Memory B cell (primary cell): ENCODE measurements at regions not wholly inside any gene's neighbourhood (a gene's known extent, or its start where the extent isn't known, plus 50 kb on each side); places are given as distances from the start of the nearest gene placed in this dataset.

Experiments used
- ATAC-seq: fragments of 150-1000 bp; cut with Tn5 transposase; 2 replicates; pipeline ENCODE4 v1.10.0; 2021; ENCODE audit warnings: low read depth, mild to moderate bottlenecking, moderate library complexity
- DNase-seq, 2 donors: peaks; one replicate each; pipeline ENCODE4 v3.0.0; 2022; ENCODE audit warnings: low spot score in 2 of 2
- H3K27ac Mint-ChIP-seq: one replicate; pipeline ENCODE4 v1.8.0; 2022; ENCODE audit warnings: mild to moderate bottlenecking, moderate library complexity, mixed read lengths
- H3K27me3 Mint-ChIP-seq: one replicate; pipeline ENCODE4 v1.8.0; 2022; ENCODE audit warnings: mixed read lengths
- H3K36me3 Mint-ChIP-seq: one replicate; pipeline ENCODE4 v1.8.0; 2022; ENCODE audit warnings: mild to moderate bottlenecking, mixed read lengths
- H3K4me1 Mint-ChIP-seq: one replicate; pipeline ENCODE4 v1.8.0; 2022; ENCODE audit warnings: mixed read lengths
- H3K4me3 Mint-ChIP-seq: one replicate; pipeline ENCODE4 v1.8.0; 2022; ENCODE audit warnings: mild to moderate bottlenecking, moderate library complexity, mixed read lengths
- H3K9me3 Mint-ChIP-seq: one replicate; pipeline ENCODE4 v1.8.0; 2022; ENCODE audit warnings: mixed read lengths

DNA sequence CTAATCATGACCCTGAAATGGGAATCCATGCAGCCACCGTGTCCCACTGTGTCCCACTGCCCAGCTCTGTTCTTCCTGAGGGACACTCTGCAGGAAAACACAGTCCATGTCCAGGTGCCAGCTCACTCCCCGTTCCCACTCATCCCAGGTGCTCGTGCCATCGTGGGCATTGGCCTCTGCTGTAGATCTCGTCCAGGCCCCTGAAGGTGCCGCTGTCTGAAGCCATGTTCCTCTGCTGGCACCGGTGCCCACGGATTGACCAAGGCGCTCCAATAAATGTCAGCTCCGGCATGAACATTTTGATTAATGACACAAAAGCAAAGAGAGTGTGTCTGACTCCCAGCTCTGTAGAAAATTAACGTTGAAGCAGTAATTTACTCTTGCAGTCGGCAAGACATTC, 280.1 kb upstream of the SALL3 start:
- H3K9me3 Mint-ChIP-seq: peaks cover 12% of the 10 kb centered on the region
- no peak overlapping the region for H3K27ac Mint-ChIP-seq
- H3K4me1 Mint-ChIP-seq: peaks cover 2% of the 10 kb centered on the region
- peaks cover 9% of the 10 kb centered on the region for H3K27me3 Mint-ChIP-seq
- H3K36me3 Mint-ChIP-seq: peaks cover 2% of the 10 kb centered on the region
- ATAC-seq (no peak), DNase-seq (no peak)
- H3K4me3 Mint-ChIP-seq: no peak overlapping the region

GRCh38 chr18:78701771-78702396, 277.7 kb upstream of the SALL3 start:
- Mint-ChIP-seq H3K36me3 (peaks cover 2% of the 10 kb centered on the region), H3K4me1 (peaks cover 2% of the 10 kb centered on the region), H3K4me3 (no peak overlapping the region), H3K9me3 (peaks cover 12% of the 10 kb centered on the region), H3K27ac (no peak overlapping the region), H3K27me3 (peaks cover 9% of the 10 kb centered on the region)
- DNase-seq: no peak
- ATAC-seq: no peak

- Mint-ChIP-seq H3K4me3 (no peak overlapping the region), H3K36me3 (peaks cover 2% of the 10 kb centered on the region), H3K4me1 (peaks cover 2% of the 10 kb centered on the region), H3K27me3 (peaks cover 9% of the 10 kb centered on the region), H3K27ac (no peak overlapping the region), H3K9me3 (peaks cover 14% of the 10 kb centered on the region)
- DNase-seq (no peak), ATAC-seq (no peak)
Measured at GRCh38 chr18:78703291-78703690, 276.3 kb upstream of the SALL3 start.

GRCh38 chr18:78704971-78705461, 274.6 kb upstream of the SALL3 start:
- Mint-ChIP-seq H3K4me1 (peaks cover 2% of the 10 kb centered on the region), H3K36me3 (peaks cover 2% of the 10 kb centered on the region), H3K4me3 (no peak overlapping the region), H3K9me3 (peaks cover 19% of the 10 kb centered on the region), H3K27me3 (peaks cover 9% of the 10 kb centered on the region), H3K27ac (no peak overlapping the region)
- no peak for DNase-seq
- ATAC-seq: no peak

- no peak overlapping the region for H3K27ac Mint-ChIP-seq
- DNase-seq (no peak), ATAC-seq (no peak)
- peaks cover 14% of the 10 kb centered on the region for H3K9me3 Mint-ChIP-seq
- H3K4me3 Mint-ChIP-seq: no peak overlapping the region
- H3K27me3 Mint-ChIP-seq: no peaks in the 10 kb centered on the region
- H3K4me1 Mint-ChIP-seq: no peaks in the 10 kb centered on the region
- no peaks in the 10 kb centered on the region for H3K36me3 Mint-ChIP-seq
Measured at GRCh38 chr18:78709261-78709809, 270.3 kb upstream of the SALL3 start.

DNA sequence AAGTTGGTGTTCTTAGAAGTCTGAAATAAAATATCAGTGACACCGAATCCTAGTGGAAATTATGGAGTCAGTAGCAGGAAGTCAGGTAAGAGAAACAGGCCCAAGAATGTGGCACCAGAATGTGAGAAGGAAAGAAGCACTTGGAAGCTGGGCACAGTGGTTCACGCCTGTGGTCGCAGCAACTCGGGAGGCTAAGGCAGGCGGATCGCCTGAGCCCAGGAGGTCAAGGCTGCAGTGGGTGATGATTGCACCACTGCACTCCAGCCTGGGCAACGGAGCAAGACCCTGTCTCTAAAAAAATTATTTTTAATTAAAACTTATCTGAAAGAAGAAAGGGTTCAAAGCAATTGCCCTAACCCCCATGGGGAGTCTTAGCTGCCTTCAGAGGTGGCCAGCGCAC, 268.3 kb upstream of the SALL3 start:
- Mint-ChIP-seq H3K4me1 (no peaks in the 10 kb centered on the region), H3K27ac (no peak overlapping the region), H3K9me3 (peaks cover 14% of the 10 kb centered on the region), H3K27me3 (no peaks in the 10 kb centered on the region), H3K36me3 (no peaks in the 10 kb centered on the region), H3K4me3 (no peak overlapping the region)
- no peak for DNase-seq
- no peak for ATAC-seq

GRCh38 chr18:78711971-78712370, 267.6 kb upstream of the SALL3 start:
- Mint-ChIP-seq H3K36me3 (no peaks in the 10 kb centered on the region), H3K27me3 (no peaks in the 10 kb centered on the region), H3K27ac (no peak overlapping the region), H3K4me1 (no peaks in the 10 kb centered on the region), H3K4me3 (no peak overlapping the region), H3K9me3 (peaks cover 14% of the 10 kb centered on the region)
- DNase-seq (no peak), ATAC-seq (no peak)

DNA sequence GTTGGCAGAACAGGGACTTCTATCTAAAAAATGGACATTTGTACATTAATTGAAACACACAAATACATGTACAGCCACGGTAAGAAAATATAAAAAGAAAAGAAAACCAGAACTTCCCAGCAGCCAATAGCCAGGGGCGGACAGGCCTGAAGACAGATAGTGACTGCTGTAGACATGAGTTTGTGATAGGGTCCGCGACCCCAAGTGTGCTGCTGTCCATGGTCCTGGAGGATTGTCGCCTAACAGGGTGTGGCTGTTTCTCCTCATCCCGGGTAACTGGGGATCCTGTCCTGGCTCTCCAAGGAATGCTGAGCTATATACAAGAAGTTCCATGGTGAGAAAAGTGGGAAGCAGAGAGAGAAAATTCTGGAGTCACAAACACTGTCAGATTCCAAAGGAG, 266.5 kb upstream of the SALL3 start:
- DNase-seq (no peak), ATAC-seq (no peak)
- H3K9me3 Mint-ChIP-seq: peaks cover 11% of the 10 kb centered on the region
- H3K27me3 Mint-ChIP-seq: no peaks in the 10 kb centered on the region
- no peaks in the 10 kb centered on the region for H3K36me3 Mint-ChIP-seq
- no peaks in the 10 kb centered on the region for H3K4me1 Mint-ChIP-seq
- H3K27ac Mint-ChIP-seq: no peak overlapping the region
- no peak overlapping the region for H3K4me3 Mint-ChIP-seq

- Mint-ChIP-seq H3K4me3 (no peak overlapping the region), H3K9me3 (peaks cover 4% of the 10 kb centered on the region), H3K4me1 (no peaks in the 10 kb centered on the region), H3K27me3 (no peaks in the 10 kb centered on the region), H3K27ac (no peak overlapping the region), H3K36me3 (no peaks in the 10 kb centered on the region)
- no peak for DNase-seq
- ATAC-seq: no peak
Measured at GRCh38 chr18:78713726-78714125, 265.9 kb upstream of the SALL3 start.

DNA sequence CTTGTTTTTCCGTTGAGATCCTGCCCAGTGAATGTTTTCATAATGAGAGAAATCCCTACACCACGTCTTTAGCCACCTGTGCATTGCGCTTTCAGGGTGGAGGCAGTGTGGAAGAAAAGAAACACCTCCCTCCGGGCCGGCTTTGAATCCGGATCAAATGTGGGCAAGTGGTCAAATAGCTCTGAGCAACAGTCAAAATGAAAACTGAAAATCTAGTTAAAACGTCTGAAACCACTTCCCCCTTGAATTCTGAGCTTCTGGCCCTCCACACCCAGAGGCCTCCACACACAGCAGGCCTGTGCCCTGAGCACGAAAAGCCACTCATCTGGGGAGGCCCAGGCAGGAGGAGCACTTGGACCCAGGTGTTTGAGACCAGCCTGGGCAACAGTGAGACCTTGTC, 263.6 kb upstream of the SALL3 start:
- H3K4me3 Mint-ChIP-seq: no peak overlapping the region
- H3K9me3 Mint-ChIP-seq: peaks cover 2% of the 10 kb centered on the region
- H3K36me3 Mint-ChIP-seq: no peaks in the 10 kb centered on the region
- no peaks in the 10 kb centered on the region for H3K4me1 Mint-ChIP-seq
- H3K27ac Mint-ChIP-seq: no peak overlapping the region
- no peaks in the 10 kb centered on the region for H3K27me3 Mint-ChIP-seq
- ATAC-seq: no peak
- DNase-seq: no peak

DNA sequence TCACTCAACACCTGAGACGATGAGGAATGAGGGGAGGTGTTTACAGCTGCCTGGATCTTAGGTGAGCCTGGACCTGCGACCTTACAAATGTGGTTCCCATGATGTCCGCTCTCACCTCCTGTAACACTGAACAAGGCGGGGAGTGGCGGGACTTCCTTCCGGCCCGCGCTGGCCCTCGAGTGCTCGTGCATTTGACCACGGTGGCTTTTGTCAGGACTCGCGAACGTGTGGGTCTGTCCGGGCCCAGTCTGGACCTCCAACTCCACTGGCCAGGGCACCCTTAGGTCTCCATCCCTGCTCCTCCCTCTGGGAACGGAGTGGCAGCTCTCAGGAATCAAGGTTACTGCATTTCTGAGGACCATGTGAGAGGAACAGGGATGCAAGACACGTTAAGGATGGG, 263.0 kb upstream of the SALL3 start:
- no peaks in the 10 kb centered on the region for H3K4me1 Mint-ChIP-seq
- H3K9me3 Mint-ChIP-seq: no peaks in the 10 kb centered on the region
- H3K27me3 Mint-ChIP-seq: no peaks in the 10 kb centered on the region
- H3K4me3 Mint-ChIP-seq: no peak overlapping the region
- no peaks in the 10 kb centered on the region for H3K36me3 Mint-ChIP-seq
- H3K27ac Mint-ChIP-seq: no peak overlapping the region
- ATAC-seq (no peak), DNase-seq (no peak)

DNA sequence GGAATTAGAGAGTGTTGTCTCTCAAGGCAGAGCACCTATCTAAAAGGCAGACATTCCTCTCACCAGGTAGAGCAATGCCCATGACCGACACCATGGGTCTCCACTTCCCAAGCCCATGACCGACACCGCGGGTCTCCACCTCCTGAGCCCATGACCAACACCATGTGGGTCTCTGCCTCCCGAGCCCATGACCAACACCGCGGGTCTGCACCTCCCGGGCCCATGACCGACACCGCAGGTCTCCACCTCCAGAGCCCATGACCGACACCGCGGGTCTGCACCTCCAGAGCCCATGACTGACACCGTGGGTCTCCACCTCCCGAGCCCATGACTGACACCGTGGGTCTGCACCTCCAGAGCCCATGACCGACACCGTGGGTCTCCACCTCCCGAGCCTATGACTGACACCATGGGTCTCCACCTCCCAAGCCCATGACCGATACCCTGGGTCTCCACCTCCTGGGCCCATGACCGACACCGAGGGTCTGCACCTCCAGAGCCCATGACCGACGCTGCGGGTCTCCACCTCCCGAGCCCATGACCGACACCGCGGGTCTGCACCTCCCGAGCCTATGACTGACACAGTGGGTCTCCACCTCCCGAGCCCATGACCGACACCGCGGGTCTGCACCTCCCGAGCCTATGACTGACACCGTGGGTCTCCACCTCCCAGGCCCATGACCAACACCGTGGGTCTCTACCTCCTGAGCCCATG, 262.4 kb upstream of the SALL3 start:
- Mint-ChIP-seq H3K4me3 (no peak overlapping the region), H3K27ac (no peak overlapping the region), H3K4me1 (no peaks in the 10 kb centered on the region), H3K27me3 (no peaks in the 10 kb centered on the region), H3K36me3 (no peaks in the 10 kb centered on the region), H3K9me3 (no peaks in the 10 kb centered on the region)
- ATAC-seq: no peak
- DNase-seq: no peak

DNA sequence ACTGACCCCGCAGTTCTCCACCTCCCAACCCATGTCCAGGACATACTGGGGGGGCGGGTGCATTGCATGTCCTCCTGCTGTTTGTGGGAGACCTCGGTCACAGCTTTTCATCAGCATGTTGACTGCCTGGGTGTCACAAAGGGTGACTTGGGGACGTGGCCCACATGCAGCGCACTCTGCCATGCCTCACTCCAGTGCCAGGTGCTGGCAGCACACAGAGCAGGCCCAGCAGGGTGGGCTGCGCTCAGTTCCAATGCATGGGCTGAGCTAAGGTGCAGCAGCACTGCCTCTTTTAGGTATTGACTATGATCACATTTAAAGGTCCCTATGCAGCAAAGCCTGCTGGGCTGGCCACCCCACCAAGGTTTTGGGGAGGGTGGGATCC, 261.9 kb upstream of the SALL3 start:
- no peak overlapping the region for H3K27ac Mint-ChIP-seq
- H3K36me3 Mint-ChIP-seq: no peaks in the 10 kb centered on the region
- no peaks in the 10 kb centered on the region for H3K4me1 Mint-ChIP-seq
- ATAC-seq (no peak), DNase-seq (no peak)
- H3K4me3 Mint-ChIP-seq: no peak overlapping the region
- H3K27me3 Mint-ChIP-seq: no peaks in the 10 kb centered on the region
- no peaks in the 10 kb centered on the region for H3K9me3 Mint-ChIP-seq

DNA sequence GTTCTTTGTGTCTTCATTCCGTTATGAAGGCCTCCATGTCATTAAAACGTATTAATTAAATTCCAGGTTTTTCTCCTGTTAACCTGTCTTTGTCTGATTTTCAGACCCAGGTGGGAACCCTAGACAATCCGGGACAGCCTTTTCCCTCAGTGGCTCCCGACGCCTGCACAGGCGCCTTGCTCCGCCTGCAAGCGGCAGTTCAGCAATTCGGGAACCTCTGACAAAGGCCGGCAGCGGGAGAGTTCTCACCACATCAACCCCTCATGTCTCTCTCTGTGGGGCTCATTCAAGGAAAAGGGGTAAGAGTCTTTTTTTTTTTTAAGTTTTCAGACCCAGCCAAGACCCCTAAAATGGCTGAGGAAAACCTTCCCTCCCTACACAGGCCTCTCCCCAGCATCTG, 259.8 kb upstream of the SALL3 start:
- DNase-seq (no peak), ATAC-seq (no peak)
- no peak overlapping the region for H3K27ac Mint-ChIP-seq
- H3K27me3 Mint-ChIP-seq: no peaks in the 10 kb centered on the region
- no peak overlapping the region for H3K4me3 Mint-ChIP-seq
- H3K36me3 Mint-ChIP-seq: no peaks in the 10 kb centered on the region
- H3K4me1 Mint-ChIP-seq: no peaks in the 10 kb centered on the region
- no peaks in the 10 kb centered on the region for H3K9me3 Mint-ChIP-seq
